NCI-H748 (cell line): ENCODE measurements at regions not wholly inside any gene's neighbourhood (a gene's known extent, or its start where the extent isn't known, plus 50 kb on each side); places are given as distances from the start of the nearest gene placed in this dataset.
A peak's percentile ranks its signal among the peaks of the same experiment; 100 is the strongest.
"Not testable (repeated sequence)": the region's sequence is repeated elsewhere in the genome, so short reads cannot be mapped to it uniquely, and the experiment has no call there.

Experiments used
- DNase-seq: peaks from one replicate; lab custom pipeline; 2025; ENCODE audit not compliant: unreplicated experiment; lab: John Stamatoyannopoulos, UW

- DNase-seq: peak; percentile 31
Measured at GRCh38 chr6:134619789-134620188, 301.9 kb upstream of the SGK1 start.

GRCh38 chr6:134619077-134619476 lies 301.2 kb upstream of the SGK1 start:
- DNase-seq: no peak

- no peak for DNase-seq
Measured at GRCh38 chr6:134614606-134615485, 296.9 kb upstream of the SGK1 start.

GRCh38 chr6:134612128-134612527 lies 294.2 kb upstream of the SGK1 start:
- DNase-seq: not testable (repeated sequence)

GRCh38 chr6:134610411-134610810 lies 292.5 kb upstream of the SGK1 start:
- no peak for DNase-seq

GRCh38 chr6:134609716-134610261 lies 291.9 kb upstream of the SGK1 start:
- peak; percentile 24 for DNase-seq

- DNase-seq: no peak
Measured at GRCh38 chr6:134607411-134607810, 289.5 kb upstream of the SGK1 start.

- DNase-seq: no peak
Measured at GRCh38 chr6:134605034-134605433, 287.1 kb upstream of the SGK1 start.

- no peak for DNase-seq
Measured at GRCh38 chr6:134604014-134604676, 286.2 kb upstream of the SGK1 start.

- no peak for DNase-seq
Measured at GRCh38 chr6:134603561-134603960, 285.6 kb upstream of the SGK1 start.

GRCh38 chr6:134602123-134602522 lies 284.2 kb upstream of the SGK1 start:
- peak; percentile 44 for DNase-seq

GRCh38 chr6:134600671-134601070 lies 282.8 kb upstream of the SGK1 start:
- no peak for DNase-seq

GRCh38 chr6:134599079-134599478 lies 281.2 kb upstream of the SGK1 start:
- DNase-seq: no peak

GRCh38 chr6:134596191-134596590 lies 278.3 kb upstream of the SGK1 start:
- DNase-seq: no peak

- DNase-seq: no peak
Measured at GRCh38 chr6:134594881-134595280, 277.0 kb upstream of the SGK1 start.

GRCh38 chr6:134593887-134594286 lies 276.0 kb upstream of the SGK1 start:
- DNase-seq: no peak

GRCh38 chr6:134593442-134593841 lies 275.5 kb upstream of the SGK1 start:
- peak; percentile 35 for DNase-seq

- DNase-seq: no peak
Measured at GRCh38 chr6:134593024-134593423, 275.1 kb upstream of the SGK1 start.

- no peak for DNase-seq
Measured at GRCh38 chr6:134590449-134590848, 272.5 kb upstream of the SGK1 start.

GRCh38 chr6:134590004-134590403 lies 272.1 kb upstream of the SGK1 start:
- no peak for DNase-seq

GRCh38 chr6:134589512-134589911 lies 271.6 kb upstream of the SGK1 start:
- DNase-seq: no peak

GRCh38 chr6:134588267-134588666 lies 270.4 kb upstream of the SGK1 start:
- no peak for DNase-seq
